ENCODE measurements at regions not wholly inside any gene's neighbourhood (a gene's known extent, or its start where the extent isn't known, plus 50 kb on each side); places are given as distances from the start of the nearest gene placed in this dataset.

GRCh38 chr11:116692318-116693101 lies 80.3 kb downstream of the BUD13 start:
- Histone ChIP-seq H3K27me3 (peaks cover 43% of the 10 kb centered on the region), H3K4me1 (no peaks in the 10 kb centered on the region), H3K9me3 (no peaks in the 10 kb centered on the region), H3K4me3 (no peak overlapping the region), H3K27ac (no peak overlapping the region), H3K36me3 (no peaks in the 10 kb centered on the region)
- 55 to 83% methylated on average over 1 to 9 of the region's 16 CpGs for WGBS, 2 donors (ENCODE audit: low coverage in 1 of 2)
- TF ChIP-seq POLR2A (IDR thresholded peaks at IDR 0.05): no peak
- no peak for TF ChIP-seq POLR2AphosphoS5 (IDR thresholded peaks at IDR 0.05)
- TF ChIP-seq EP300 (IDR thresholded peaks at IDR 0.05): no peak
- ATAC-seq: no peak

GRCh38 chr11:116691771-116692177 lies 81.0 kb downstream of the BUD13 start:
- ATAC-seq: no peak
- no peak for TF ChIP-seq POLR2AphosphoS5 (IDR thresholded peaks at IDR 0.05)
- TF ChIP-seq CTCF (IDR thresholded peaks at IDR 0.05): peak in 3 of 4 experiments; percentile 73 to 81 (median 78)
- H3K9me3 ChIP-seq: no peaks in the 10 kb centered on the region
- H3K27ac ChIP-seq: no peak overlapping the region
- H3K27me3 ChIP-seq: peaks cover 47% of the 10 kb centered on the region
- H3K4me3 ChIP-seq: no peak overlapping the region
- no peaks in the 10 kb centered on the region for H3K4me1 ChIP-seq
- WGBS, 2 donors (ENCODE audit: low coverage in 1 of 2): 3 to 7% methylated on average over 4 to 8 of the region's 10 CpGs
- H3K36me3 ChIP-seq: no peaks in the 10 kb centered on the region

GRCh38 chr11:116690611-116691010 lies 82.2 kb downstream of the BUD13 start:
- no peaks in the 10 kb centered on the region for H3K36me3 ChIP-seq
- 88 to 93% methylated on average over 7 to 8 of the region's 9 CpGs for WGBS, 2 donors (ENCODE audit: low coverage in 1 of 2)
- H3K4me3 ChIP-seq: no peak overlapping the region
- ATAC-seq: no peak
- H3K27ac ChIP-seq: no peak overlapping the region
- no peaks in the 10 kb centered on the region for H3K4me1 ChIP-seq
- peaks cover 48% of the 10 kb centered on the region for H3K27me3 ChIP-seq
- TF ChIP-seq POLR2AphosphoS5 (IDR thresholded peaks at IDR 0.05) (no peak), CTCF (IDR thresholded peaks at IDR 0.05) (no peak)
- no peaks in the 10 kb centered on the region for H3K9me3 ChIP-seq

DNA sequence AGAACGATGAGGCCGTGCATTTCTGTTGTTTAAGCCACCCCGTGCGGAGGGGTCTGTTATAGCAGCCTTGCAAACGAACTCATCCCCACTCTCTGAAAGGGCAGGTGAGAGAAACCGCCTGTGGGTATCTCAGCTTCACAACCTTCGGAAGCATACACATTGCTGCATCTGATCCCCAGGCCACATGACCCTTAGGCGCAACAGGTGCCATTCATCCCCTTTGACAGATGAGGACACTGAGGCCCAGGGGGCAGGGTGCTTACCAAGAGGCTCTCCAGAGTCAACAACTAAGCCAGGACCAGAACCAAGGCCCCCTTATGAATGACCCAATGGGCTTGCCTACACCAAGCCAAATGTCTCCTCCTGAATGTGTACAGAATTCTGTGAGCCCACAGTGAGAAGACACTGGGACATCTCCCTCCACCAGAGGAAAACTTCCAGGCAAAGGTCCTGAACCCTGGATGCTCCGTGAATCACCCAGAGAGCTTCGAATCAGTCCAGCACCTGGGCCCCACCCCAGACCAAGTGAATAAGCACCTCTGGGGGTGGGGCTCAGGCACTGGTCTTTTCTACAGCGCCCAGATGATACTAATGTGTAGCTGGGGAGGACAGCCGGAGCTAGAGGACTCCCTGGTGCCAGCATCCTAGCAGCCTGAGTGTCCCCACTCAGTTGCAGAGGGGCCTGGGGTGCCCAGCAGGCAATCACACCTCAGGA lies 83.2 kb downstream of the BUD13 start:
- no peaks in the 10 kb centered on the region for H3K4me1 ChIP-seq
- ATAC-seq: no peak
- no peaks in the 10 kb centered on the region for H3K36me3 ChIP-seq
- TF ChIP-seq CTCF (IDR thresholded peaks at IDR 0.05): no peak
- no peak for TF ChIP-seq POLR2A (IDR thresholded peaks at IDR 0.05)
- no peak for TF ChIP-seq EP300 (IDR thresholded peaks at IDR 0.05)
- no peak for TF ChIP-seq POLR2AphosphoS5 (IDR thresholded peaks at IDR 0.05)
- no peak overlapping the region for H3K4me3 ChIP-seq
- no peaks in the 10 kb centered on the region for H3K9me3 ChIP-seq
- H3K27ac ChIP-seq: no peak overlapping the region
- peaks cover 44% of the 10 kb centered on the region for H3K27me3 ChIP-seq
- WGBS, 2 donors (ENCODE audit: low coverage in 1 of 2): 80 to 100% methylated on average over 1 to 3 of the region's 12 CpGs

DNA sequence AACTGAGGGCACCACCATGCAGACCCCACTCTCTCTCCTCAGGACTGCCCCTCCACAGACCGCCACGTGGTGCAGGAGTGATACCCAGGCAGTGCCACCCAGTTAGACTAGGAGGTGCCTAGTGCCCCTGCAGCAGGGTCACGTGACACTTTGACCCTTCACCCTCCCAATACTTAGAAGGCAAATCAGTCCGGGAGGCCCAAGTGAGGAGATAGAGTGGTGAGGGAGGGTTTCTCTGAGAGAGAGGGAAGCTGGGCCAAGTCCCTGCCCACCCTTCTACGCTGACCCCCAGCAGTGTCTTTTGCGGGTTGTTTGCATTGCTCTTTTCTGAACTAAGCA lies 84.6 kb downstream of the BUD13 start:
- no peak overlapping the region for H3K4me3 ChIP-seq
- H3K27ac ChIP-seq: no peak overlapping the region
- H3K27me3 ChIP-seq: peaks cover 40% of the 10 kb centered on the region
- no peaks in the 10 kb centered on the region for H3K36me3 ChIP-seq
- H3K4me1 ChIP-seq: no peaks in the 10 kb centered on the region
- 63 to 100% methylated on average over 1 to 4 of the region's 6 CpGs for WGBS, 2 donors (ENCODE audit: low coverage in 1 of 2)
- ATAC-seq: no peak
- TF ChIP-seq POLR2A (IDR thresholded peaks at IDR 0.05): no peak
- TF ChIP-seq CTCF (IDR thresholded peaks at IDR 0.05): no peak
- TF ChIP-seq POLR2AphosphoS5 (IDR thresholded peaks at IDR 0.05): no peak
- TF ChIP-seq EP300 (IDR thresholded peaks at IDR 0.05): no peak
- no peaks in the 10 kb centered on the region for H3K9me3 ChIP-seq

Data from gastroesophageal sphincter (tissue), 4 donors.